ENCODE measurements at regions not wholly inside any gene's neighbourhood (a gene's known extent, or its start where the extent isn't known, plus 50 kb on each side); places are given as distances from the start of the nearest gene placed in this dataset.
A peak's percentile ranks its signal among the peaks of the same experiment; 100 is the strongest.

GRCh38 chr4:85149676-85150075 lies 183.2 kb upstream of the WDFY3 start:
- no peak for TF ChIP-seq CTCF (IDR thresholded peaks at IDR 0.05)
- TF ChIP-seq POLR2AphosphoS5 (IDR thresholded peaks at IDR 0.05) = peak in 2 of 3 donors; percentile 5 to 47

All from stomach (tissue), 4 donors.